Esophagus (tissue), 2 donors: ENCODE measurements at regions not wholly inside any gene's neighbourhood (a gene's known extent, or its start where the extent isn't known, plus 50 kb on each side); places are given as distances from the start of the nearest gene placed in this dataset.

Experiments used
- H3K27ac ChIP-seq, 2 donors: one replicate each; pipeline ENCODE4 v1.5.1; 2013; ENCODE audit warnings: low read depth in 2 of 2, mild to moderate bottlenecking in 2 of 2, inconsistent platforms in 1 of 2, low read length in 1 of 2, moderate library complexity in 1 of 2
- H3K27me3 ChIP-seq, 2 donors: one replicate each; pipeline ENCODE4 v1.6.1; 2013; ENCODE audit warnings: low read length in 2 of 2, control low read depth in 1 of 2, mild to moderate bottlenecking in 1 of 2; ENCODE audit not compliant: insufficient read depth in 2 of 2, control insufficient read depth in 1 of 2
- H3K36me3 ChIP-seq, 2 donors: one replicate each; pipeline ENCODE4 v1.6.1; 2013; ENCODE audit warnings: low read length in 1 of 2; ENCODE audit not compliant: control insufficient read depth in 2 of 2, insufficient read depth in 2 of 2
- H3K4me1 ChIP-seq, 2 donors: one replicate each; pipeline ENCODE4 v1.6.1; 2013; ENCODE audit warnings: low read length in 1 of 2; ENCODE audit not compliant: control insufficient read depth in 2 of 2, insufficient read depth in 2 of 2
- H3K4me3 ChIP-seq, 2 donors: one replicate each; pipeline ENCODE4 v1.5.1; 2013; ENCODE audit warnings: low read length in 2 of 2, mild to moderate bottlenecking in 2 of 2, low read depth in 1 of 2, moderate library complexity in 1 of 2
- H3K9me3 ChIP-seq, 2 donors: one replicate each; pipeline ENCODE4 v1.6.1; 2013; ENCODE audit warnings: mild to moderate bottlenecking in 2 of 2, low read depth in 1 of 2, low read length in 1 of 2, moderate library complexity in 1 of 2; ENCODE audit not compliant: control insufficient read depth in 2 of 2, insufficient read depth in 1 of 2
- WGBS, 2 donors: extraction: QIAGEN DNeasy Blood & Tissue Kit; methylation state at CpG; one replicate each; pipeline ENCODE4 v1.1.7; 2013; 5-methylcytosine and 5-hydroxymethylcytosine counted together
- donor health status: healthy with polysubstance abuse.
- donor health status: Bipolar disorder and iron deficiency.

GRCh38 chrX:125175991-125176584 is 143.6 kb upstream of the TEX13C start:
- WGBS, 2 donors = 0% methylated on average over 1 of the region's 1 CpG
- Histone ChIP-seq H3K9me3 (no peaks in the 10 kb centered on the region), H3K4me3 (no peak overlapping the region), H3K27ac (no peak overlapping the region), H3K36me3 (no peaks in the 10 kb centered on the region), H3K4me1 (no peaks in the 10 kb centered on the region), H3K27me3 (no peaks in the 10 kb centered on the region)

GRCh38 chrX:125193921-125194320 is 125.8 kb upstream of the TEX13C start:
- WGBS, 2 donors = 81 to 86% methylated on average over 4 of the region's 4 CpGs

DNA sequence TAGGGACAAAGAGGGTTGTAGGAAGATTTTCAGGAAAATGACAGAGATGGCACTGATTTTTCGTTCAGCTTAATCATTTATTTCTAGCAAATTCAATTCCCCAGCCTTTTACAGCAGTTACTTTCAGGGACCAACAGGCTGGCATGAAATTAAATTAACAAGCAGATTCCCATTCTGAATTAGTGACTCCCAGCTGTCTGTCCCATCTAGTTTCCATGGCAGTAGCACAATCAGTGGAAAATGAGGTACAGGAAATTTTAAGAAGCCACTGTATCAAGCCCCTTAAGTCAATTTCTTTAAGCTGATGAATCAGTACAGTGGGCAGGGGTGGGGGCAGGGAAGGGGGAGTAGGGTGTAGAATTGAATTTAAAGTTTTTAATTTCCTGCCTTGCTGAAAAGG is 121.1 kb upstream of the TEX13C start:
- no peak overlapping the region for H3K4me3 ChIP-seq
- H3K27me3 ChIP-seq = no peaks in the 10 kb centered on the region
- no peaks in the 10 kb centered on the region for H3K9me3 ChIP-seq
- H3K36me3 ChIP-seq = no peaks in the 10 kb centered on the region
- 46 to 85% methylated on average over 1 of the region's 1 CpG for WGBS, 2 donors
- H3K4me1 ChIP-seq = no peaks in the 10 kb centered on the region
- no peak overlapping the region for H3K27ac ChIP-seq

More at GRCh38 chrX:125193921-125194320, 125.8 kb upstream of the TEX13C start:
- no peaks in the 10 kb centered on the region for H3K36me3 ChIP-seq
- H3K27ac ChIP-seq = no peak overlapping the region
- H3K4me3 ChIP-seq = no peak overlapping the region
- H3K9me3 ChIP-seq = no peaks in the 10 kb centered on the region
- no peaks in the 10 kb centered on the region for H3K27me3 ChIP-seq
- no peaks in the 10 kb centered on the region for H3K4me1 ChIP-seq

DNA sequence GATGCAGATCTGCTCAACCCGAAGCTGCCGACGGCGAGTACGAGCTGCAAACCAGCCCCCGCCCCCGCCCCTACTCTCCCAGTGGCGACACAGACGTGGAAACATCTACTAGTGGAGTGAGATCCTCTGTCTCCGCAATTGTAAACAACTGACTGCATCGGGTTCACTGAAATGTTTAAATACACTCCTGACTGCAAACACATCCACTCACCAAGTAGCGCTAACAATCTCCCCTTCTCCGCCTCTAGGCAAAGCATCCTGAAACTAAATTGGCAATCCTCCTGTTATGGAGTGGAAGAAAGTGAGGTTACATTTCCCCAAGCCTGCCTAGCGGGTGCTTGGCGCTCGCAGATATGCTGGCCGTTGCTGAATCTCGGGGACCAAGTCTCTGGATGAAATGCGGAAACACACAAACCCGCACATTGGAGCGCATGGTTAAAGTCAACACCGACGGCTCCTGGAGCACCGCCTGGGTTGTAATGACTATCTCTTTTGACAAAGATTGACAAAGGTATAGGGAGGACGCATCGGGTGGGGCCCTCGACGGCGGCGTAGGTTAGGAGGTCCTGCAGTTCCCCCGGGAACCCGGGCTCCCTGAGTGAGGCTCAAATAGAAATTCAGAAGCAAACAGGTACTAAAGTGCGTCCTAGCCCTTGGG is 117.0 kb upstream of the TEX13C start:
- no peaks in the 10 kb centered on the region for H3K4me1 ChIP-seq
- H3K27me3 ChIP-seq = no peaks in the 10 kb centered on the region
- H3K36me3 ChIP-seq = no peaks in the 10 kb centered on the region
- no peak overlapping the region for H3K4me3 ChIP-seq
- WGBS, 2 donors = 2 to 21% methylated on average over 33 of the region's 33 CpGs
- no peaks in the 10 kb centered on the region for H3K9me3 ChIP-seq
- H3K27ac ChIP-seq = no peak overlapping the region

GRCh38 chrX:125203365-125203736 is 116.3 kb upstream of the TEX13C start:
- Histone ChIP-seq H3K27ac (no peak overlapping the region), H3K9me3 (no peaks in the 10 kb centered on the region), H3K4me1 (no peaks in the 10 kb centered on the region), H3K27me3 (no peaks in the 10 kb centered on the region), H3K36me3 (no peaks in the 10 kb centered on the region), H3K4me3 (peak overlapping the region; percentile 14 to 34)
- 1 to 38% methylated on average over 25 of the region's 25 CpGs for WGBS, 2 donors

DNA sequence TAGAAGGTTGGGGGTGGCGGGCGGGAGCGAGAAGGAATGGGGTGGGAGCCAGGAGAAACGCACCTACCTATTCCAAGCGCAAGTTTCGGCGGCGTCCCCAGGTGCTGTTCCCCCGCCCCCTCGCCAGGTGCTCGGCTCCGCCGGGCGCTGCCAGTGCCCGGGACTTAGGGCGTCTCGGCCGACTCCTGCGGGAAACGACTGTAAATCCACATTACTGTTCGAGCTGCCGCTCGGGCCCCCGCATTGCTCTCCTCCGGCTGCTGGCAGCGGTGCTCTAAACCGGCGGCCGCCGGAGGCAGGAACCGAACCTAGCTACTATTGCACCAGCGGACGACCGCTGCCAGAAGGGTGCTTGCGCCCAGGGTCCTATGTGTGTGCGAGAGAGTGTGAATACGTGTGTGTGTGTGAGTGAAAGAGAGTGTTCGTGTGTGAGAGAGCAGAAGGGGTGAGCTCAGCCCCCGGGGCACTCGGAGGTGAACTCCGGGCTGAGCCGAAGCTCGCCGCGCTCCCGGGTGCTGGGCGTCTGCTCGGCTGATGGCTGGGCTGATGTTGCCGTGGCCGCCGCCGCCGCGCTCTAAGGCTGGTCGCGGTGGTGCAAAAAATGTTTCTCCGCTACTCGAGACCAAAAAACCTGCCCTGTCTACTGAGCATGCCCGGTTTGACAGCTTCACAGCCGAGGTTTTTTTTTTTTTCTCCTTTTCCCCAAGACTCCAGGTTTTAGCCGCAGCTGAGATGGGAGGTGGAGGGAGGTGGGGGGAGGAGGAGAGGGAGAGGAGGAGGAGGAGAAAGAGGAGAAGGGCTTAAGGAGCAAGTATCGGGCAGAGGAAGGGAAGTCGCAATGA is 115.7 kb upstream of the TEX13C start:
- Histone ChIP-seq H3K4me3 (peak overlapping the region; percentile 14 to 34), H3K36me3 (no peaks in the 10 kb centered on the region), H3K27me3 (no peaks in the 10 kb centered on the region), H3K27ac (peak overlapping the region; percentile 14 to 16), H3K9me3 (no peaks in the 10 kb centered on the region), H3K4me1 (no peaks in the 10 kb centered on the region)
- 1 to 26% methylated on average over 58 to 61 of the region's 63 CpGs for WGBS, 2 donors

DNA sequence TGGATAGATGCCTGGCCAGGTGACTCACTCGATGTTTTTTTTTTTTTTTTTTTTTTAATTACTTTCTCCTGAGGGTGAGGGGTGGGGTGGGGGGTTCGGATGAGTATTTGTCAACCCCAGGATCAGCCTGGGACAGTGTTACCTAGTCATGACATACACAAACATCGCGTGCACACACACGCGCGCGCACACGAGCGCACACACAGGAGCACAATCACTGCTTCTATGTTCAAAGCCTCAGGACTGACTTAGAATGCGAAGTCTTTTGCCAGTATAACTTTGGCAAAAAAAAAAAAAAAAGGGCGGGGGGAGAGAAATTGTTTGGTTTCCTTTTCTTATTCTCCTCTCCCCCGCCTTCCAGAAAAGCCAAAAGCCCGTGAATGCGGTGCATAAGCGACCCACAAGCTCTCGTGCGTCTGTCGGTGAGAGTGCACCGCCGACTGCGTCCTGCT is 115.0 kb upstream of the TEX13C start:
- 1 to 33% methylated on average over 21 of the region's 22 CpGs for WGBS, 2 donors
- H3K27ac ChIP-seq = peak overlapping the region in 1 of 2 donors; percentile 48

GRCh38 chrX:125205133-125205917 is 114.3 kb upstream of the TEX13C start:
- Histone ChIP-seq H3K27ac (peak overlapping the region in 1 of 2 donors; percentile 48), H3K36me3 (no peaks in the 10 kb centered on the region), H3K9me3 (no peaks in the 10 kb centered on the region), H3K27me3 (no peaks in the 10 kb centered on the region), H3K4me1 (no peaks in the 10 kb centered on the region), H3K4me3 (peak overlapping the region; percentile 34 to 37)
- 1 to 31% methylated on average over 46 to 48 of the region's 48 CpGs for WGBS, 2 donors

More for the DNA sequence above, 115.0 kb upstream of the TEX13C start:
- Histone ChIP-seq H3K9me3 (no peaks in the 10 kb centered on the region), H3K36me3 (no peaks in the 10 kb centered on the region), H3K4me1 (no peaks in the 10 kb centered on the region), H3K4me3 (peak overlapping the region; percentile 34 to 37), H3K27me3 (no peaks in the 10 kb centered on the region)
